ENCODE measurements at regions not wholly inside any gene's neighbourhood (a gene's known extent, or its start where the extent isn't known, plus 50 kb on each side); places are given as distances from the start of the nearest gene placed in this dataset.

GRCh38 chr15:29208836-29209235 is 60.8 kb downstream of the NSMCE3 start:
- no peak for DNase-seq (ENCODE audit: low read depth)

- no peak for DNase-seq (ENCODE audit: low read depth)
These were observed 61.3 kb downstream of the NSMCE3 start for GRCh38 chr15:29208352-29208751.

- DNase-seq (ENCODE audit: low read depth): no peak
These were observed 61.9 kb downstream of the NSMCE3 start for GRCh38 chr15:29207758-29208108.

- no peak for DNase-seq (ENCODE audit: low read depth)
These were observed 62.4 kb downstream of the NSMCE3 start for GRCh38 chr15:29207027-29207757.

- peak; percentile 21 for DNase-seq (ENCODE audit: low read depth)
These were observed 64.4 kb downstream of the NSMCE3 start for GRCh38 chr15:29205186-29205585.

- no peak for DNase-seq (ENCODE audit: low read depth)
These were observed 65.3 kb downstream of the NSMCE3 start for GRCh38 chr15:29204369-29204755.

- no peak for DNase-seq (ENCODE audit: low read depth)
These were observed 65.8 kb downstream of the NSMCE3 start for GRCh38 chr15:29203718-29204368.

- no peak for DNase-seq (ENCODE audit: low read depth)
These were observed 72.9 kb downstream of the NSMCE3 start for GRCh38 chr15:29196722-29197121.

GRCh38 chr15:29196290-29196689 is 73.3 kb downstream of the NSMCE3 start:
- DNase-seq (ENCODE audit: low read depth): no peak

- DNase-seq (ENCODE audit: low read depth): no peak
These were observed 74.8 kb downstream of the NSMCE3 start for GRCh38 chr15:29194866-29195265.

- DNase-seq (ENCODE audit: low read depth): peak; percentile 18
These were observed 86.4 kb downstream of the NSMCE3 start for GRCh38 chr15:29183071-29183831.

GRCh38 chr15:29182590-29182989 is 87.0 kb downstream of the NSMCE3 start:
- DNase-seq (ENCODE audit: low read depth): no peak

- DNase-seq (ENCODE audit: low read depth): no peak
These were observed 96.6 kb downstream of the NSMCE3 start for GRCh38 chr15:29172742-29173725.

- DNase-seq (ENCODE audit: low read depth): no peak
These were observed 99.1 kb downstream of the NSMCE3 start for GRCh38 chr15:29170521-29170920.

Measured in renal cortical epithelial cell (primary cell).